SK-N-SH (cell line): ENCODE measurements at regions not wholly inside any gene's neighbourhood (a gene's known extent, or its start where the extent isn't known, plus 50 kb on each side); places are given as distances from the start of the nearest gene placed in this dataset.

Experiments
- CTCF ChIA-PET: fragments of 300-600, 350-600 bp; formaldehyde crosslinking; extraction: SDS; loops from one replicate; lab custom pipeline; 2021; lab: Yijun Ruan, JAX
- POLR2A ChIA-PET: fragments of 350-600 bp; sonication (Branson Sonifier 250); formaldehyde crosslinking; extraction: SDS; loops from one replicate; lab custom pipeline; 2020; ENCODE audit warnings: antibody characterized with exemption, inconsistent platforms; lab: Yijun Ruan, JAX
- DNase-seq: peaks from one replicate; pipeline ENCODE4 v3.0.0; 2012
- H2AFZ ChIP-seq: fragments of 200-600 bp; sonication (generic); 2 replicates; pipeline ENCODE4 v1.8.1; 2016; ENCODE audit warnings: antibody characterized with exemption, mild to moderate bottlenecking, low read depth
- H3F3A ChIP-seq: fragments of 200-600 bp; sonication (generic); replicated peaks from 2 replicates; pipeline ENCODE3; 2016; ENCODE audit warnings: antibody characterized with exemption, mild to moderate bottlenecking; ENCODE audit not compliant: insufficient read depth
- H3K27ac ChIP-seq, 2 experiments: fragments of 200-500 bp in 1 of 2; fragments of 200-600 bp in 1 of 2; sonication (Bioruptor generic) in 1 of 2; sonication (generic), shearing (Covaris generic) in 1 of 2; 2 replicates each; pipeline versions ENCODE4 v1.5.1 to v1.6.1; 2014 to 2016; ENCODE audit warnings: low read depth in 2 of 2, inconsistent platforms in 1 of 2, low read length in 1 of 2, mild to moderate bottlenecking in 1 of 2, mixed read lengths in 1 of 2
- H3K27me3 ChIP-seq: fragments of 200-600 bp; sonication (generic), shearing (Covaris generic); 2 replicates; pipeline ENCODE4 v1.6.1; 2016; ENCODE audit warnings: mixed run types; ENCODE audit not compliant: insufficient read depth
- H3K36me3 ChIP-seq, 2 experiments: fragments of 200-500 bp in 1 of 2; fragments of 200-600 bp in 1 of 2; sonication (Bioruptor generic) in 1 of 2; sonication (generic) in 1 of 2; replicated peaks in 1 of 2; 2 replicates each; pipeline versions ENCODE3 to v1.5.1; 2014 to 2016; ENCODE audit warnings: low read length in 1 of 2, mild to moderate bottlenecking in 1 of 2; ENCODE audit not compliant: insufficient read depth in 2 of 2, control insufficient read depth in 1 of 2
- H3K4me1 ChIP-seq, 2 experiments: fragments of 200-500 bp in 1 of 2; fragments of 200-600 bp in 1 of 2; sonication (Bioruptor generic) in 1 of 2; sonication (generic), shearing (Covaris generic) in 1 of 2; 2 replicates each; pipeline versions ENCODE4 v1.5.1 to v1.6.1; 2014 to 2016; ENCODE audit warnings: low read depth in 1 of 2, low read length in 1 of 2, mixed run types in 1 of 2; ENCODE audit not compliant: insufficient read depth in 2 of 2, control insufficient read depth in 1 of 2
- H3K4me2 ChIP-seq: fragments of 200-600 bp; sonication (generic), shearing (Covaris generic); 2 replicates; pipeline ENCODE4 v1.6.1; 2017; ENCODE audit warnings: mixed run types
- H3K4me3 ChIP-seq, 2 experiments: fragments of 200-500 bp in 1 of 2; fragments of 200-600 bp in 1 of 2; sonication (Bioruptor generic) in 1 of 2; sonication (generic), shearing (Covaris generic) in 1 of 2; 2 replicates each; pipeline versions ENCODE4 v1.5.1 to v1.8.1; 2014 to 2016; ENCODE audit warnings: low read depth in 2 of 2, inconsistent platforms in 1 of 2, low read length in 1 of 2, mild to moderate bottlenecking in 1 of 2, mixed read lengths in 1 of 2, moderate library complexity in 1 of 2
- H3K79me2 ChIP-seq: fragments of 200-600 bp; sonication (generic); 2 replicates; pipeline ENCODE4 v1.8.1; 2017; ENCODE audit warnings: mild to moderate bottlenecking; ENCODE audit not compliant: insufficient read depth
- H3K9ac ChIP-seq: fragments of 200-600 bp; sonication (generic); 2 replicates; pipeline ENCODE4 v1.6.1; 2017; ENCODE audit warnings: mixed run types
- H3K9me2 ChIP-seq: fragments of 200-600 bp; sonication (generic); 2 replicates; pipeline ENCODE4 v1.6.1; 2017; ENCODE audit warnings: mixed run types
- H3K9me3 ChIP-seq: fragments of 200-600 bp; sonication (generic); 2 replicates; pipeline ENCODE4 v1.6.1; 2017; ENCODE audit warnings: mixed run types, mild to moderate bottlenecking, moderate library complexity
- H4K20me1 ChIP-seq: fragments of 200-600 bp; sonication (generic); 2 replicates; pipeline ENCODE4 v1.6.1; 2017; ENCODE audit warnings: mild to moderate bottlenecking, mixed run types; ENCODE audit not compliant: insufficient read depth
- EP300 ChIP-seq, 2 experiments: IDR thresholded peaks; 2 replicates each; pipeline versions ENCODE4 v1.4.0 to v1.6.1; 2012; ENCODE audit warnings: borderline replicate concordance in 1 of 2, low read depth in 1 of 2, low read length in 1 of 2
- EZH2phosphoT487 ChIP-seq: fragments of 200-600 bp; sonication (generic); IDR thresholded peaks from 2 replicates; pipeline ENCODE4 v1.6.1; 2017; ENCODE audit warnings: low read depth, mixed run types, mild to moderate bottlenecking, antibody characterized with exemption, moderate library complexity, borderline replicate concordance
- FOSL2 ChIP-seq: IDR thresholded peaks from 2 replicates; pipeline ENCODE4 v1.4.0; 2012; ENCODE audit warnings: low read depth, mild to moderate bottlenecking, moderate library complexity, borderline replicate concordance
- GABPA ChIP-seq: IDR thresholded peaks from 2 replicates; pipeline ENCODE4 v1.4.0; 2012; ENCODE audit warnings: low read depth, mild to moderate bottlenecking
- JUND ChIP-seq: IDR thresholded peaks from 2 replicates; pipeline ENCODE4 v1.4.0; 2012
- MEF2A ChIP-seq: IDR thresholded peaks from 2 replicates; pipeline ENCODE4 v1.4.0; 2012; ENCODE audit warnings: low read depth, borderline replicate concordance
- RAD21 ChIP-seq: IDR thresholded peaks from 2 replicates; pipeline ENCODE4 v1.6.1; 2012; ENCODE audit warnings: mild to moderate bottlenecking, low read length
- RCOR1 ChIP-seq: fragments of 150-350 bp; IDR thresholded peaks from 2 replicates; pipeline ENCODE4 v1.6.1; 2017; ENCODE audit warnings: antibody characterized with exemption, low read length
- SMC3 ChIP-seq: IDR thresholded peaks from 2 replicates; pipeline ENCODE4 v1.6.1; 2012; ENCODE audit warnings: low read depth, low read length, improper control_type of control experiment
- YY1 ChIP-seq: IDR thresholded peaks from 2 replicates; pipeline ENCODE4 v1.4.0; 2012; ENCODE audit warnings: low read depth, mild to moderate bottlenecking
- WGBS: methylation state at CpG from one replicate; pipeline ENCODE4 v1.1.6; 2017; ENCODE audit warnings: low lambda C conversion rate; 5-methylcytosine and 5-hydroxymethylcytosine counted together
- TF ChIP-seq, protein P1 (sequence below): fragments of 150-350 bp; IDR thresholded peaks from 2 replicates; pipeline ENCODE4 v1.6.1; 2017; ENCODE audit warnings: antibody characterized with exemption, low read length, low read depth, borderline replicate concordance
- TF ChIP-seq, protein P2 (sequence below): IDR thresholded peaks from 2 replicates; pipeline ENCODE4 v1.4.0; 2012; ENCODE audit warnings: low read depth, borderline replicate concordance
- TF ChIP-seq, protein P3 (sequence below): IDR thresholded peaks from 2 replicates; pipeline ENCODE4 v1.4.0; 2012; ENCODE audit warnings: low read depth, borderline replicate concordance

DNA sequence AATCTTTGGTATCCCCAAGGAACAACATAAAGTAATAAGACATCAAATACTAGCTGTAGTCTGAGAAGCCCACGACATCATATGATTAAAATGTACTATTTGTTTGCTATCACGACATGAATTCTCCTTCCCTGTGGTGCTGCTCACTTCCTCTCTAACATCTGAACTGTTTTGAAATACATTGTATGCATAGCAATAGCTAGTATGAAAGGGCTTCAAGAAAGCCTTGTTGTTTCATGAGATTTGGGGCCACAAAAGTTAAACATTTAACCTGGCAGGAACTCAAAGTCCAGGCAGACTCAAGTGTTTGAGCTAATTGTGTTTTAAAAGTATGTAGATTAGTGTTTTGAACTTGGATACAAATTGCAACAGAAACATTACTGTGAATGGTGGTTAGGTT lies 237.4 kb upstream of the PTGER4 start:
- H4K20me1 ChIP-seq, result no peaks in the 10 kb centered on the region
- no peaks in the 10 kb centered on the region for H3K79me2 ChIP-seq
- TF ChIP-seq SMC3 (no peak), YY1 (no peak), EZH2phosphoT487 (no peak), MEF2A (no peak)
- TF ChIP-seq, protein P1, sequence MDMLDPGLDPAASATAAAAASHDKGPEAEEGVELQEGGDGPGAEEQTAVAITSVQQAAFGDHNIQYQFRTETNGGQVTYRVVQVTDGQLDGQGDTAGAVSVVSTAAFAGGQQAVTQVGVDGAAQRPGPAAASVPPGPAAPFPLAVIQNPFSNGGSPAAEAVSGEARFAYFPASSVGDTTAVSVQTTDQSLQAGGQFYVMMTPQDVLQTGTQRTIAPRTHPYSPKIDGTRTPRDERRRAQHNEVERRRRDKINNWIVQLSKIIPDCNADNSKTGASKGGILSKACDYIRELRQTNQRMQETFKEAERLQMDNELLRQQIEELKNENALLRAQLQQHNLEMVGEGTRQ, result no peak
- TF ChIP-seq, protein P2, sequence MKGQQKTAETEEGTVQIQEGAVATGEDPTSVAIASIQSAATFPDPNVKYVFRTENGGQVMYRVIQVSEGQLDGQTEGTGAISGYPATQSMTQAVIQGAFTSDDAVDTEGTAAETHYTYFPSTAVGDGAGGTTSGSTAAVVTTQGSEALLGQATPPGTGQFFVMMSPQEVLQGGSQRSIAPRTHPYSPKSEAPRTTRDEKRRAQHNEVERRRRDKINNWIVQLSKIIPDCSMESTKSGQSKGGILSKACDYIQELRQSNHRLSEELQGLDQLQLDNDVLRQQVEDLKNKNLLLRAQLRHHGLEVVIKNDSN, result no peak
- no peaks in the 10 kb centered on the region for H3K9me2 ChIP-seq
- no peak for DNase-seq
- 0% methylated on average over 2 of the region's 2 CpGs for WGBS
- no peak overlapping the region for H3K9ac ChIP-seq
- no peaks in the 10 kb centered on the region for H3K9me3 ChIP-seq
- H3K4me2 ChIP-seq, result no peak overlapping the region
- ChIA-PET CTCF (interaction anchor here (1.5 kb wide), 1 partner anchor 12 kb away, joined by 3 read pairs; no protein-coding TSS in a partner anchor), POLR2A (no interaction called here)
- no peaks in the 10 kb centered on the region for H3K4me1 ChIP-seq
- no peak overlapping the region for H3K4me3 ChIP-seq
- H3F3A ChIP-seq, result no peaks in the 10 kb centered on the region
- no peaks in the 10 kb centered on the region for H3K36me3 ChIP-seq
- no peak overlapping the region for H3K27ac ChIP-seq
- no peak overlapping the region for H2AFZ ChIP-seq
- no peaks in the 10 kb centered on the region; the same call in 1 of the 2 replicates for H3K27me3 ChIP-seq

DNA sequence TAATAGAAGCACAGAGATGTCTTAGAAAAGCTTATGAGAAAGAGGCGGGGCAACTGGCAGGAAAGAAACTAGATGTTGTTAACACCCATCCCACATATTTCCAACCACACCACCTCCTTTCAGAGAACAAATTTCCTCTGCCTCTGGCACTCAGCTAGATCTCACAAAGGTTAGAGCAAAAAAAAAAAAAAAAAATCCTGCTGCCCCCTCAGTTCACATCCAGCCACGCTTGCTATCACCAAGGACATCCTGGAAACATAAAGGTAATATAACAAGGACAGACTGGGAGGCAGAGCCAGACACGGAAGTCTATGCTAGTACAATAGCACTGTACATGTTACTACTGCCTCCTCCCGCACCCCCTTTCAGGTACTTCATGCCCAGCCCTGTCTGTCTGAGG lies 238.0 kb upstream of the PTGER4 start:
- no peak for DNase-seq
- ChIA-PET POLR2A (no interaction called here), CTCF (interaction anchor here (1.5 kb wide), 1 partner anchor 12 kb away, joined by 3 read pairs; no protein-coding TSS in a partner anchor)
- 14% methylated on average over 4 of the region's 4 CpGs for WGBS
- Histone ChIP-seq H3K27ac (no peak overlapping the region), H3K79me2 (no peaks in the 10 kb centered on the region), H3K9me2 (no peaks in the 10 kb centered on the region), H3F3A (no peaks in the 10 kb centered on the region), H3K4me1 (no peaks in the 10 kb centered on the region), H3K4me2 (no peak overlapping the region), H3K4me3 (no peak overlapping the region), H3K36me3 (no peaks in the 10 kb centered on the region), H4K20me1 (no peaks in the 10 kb centered on the region), H3K9me3 (no peaks in the 10 kb centered on the region), H2AFZ (no peak overlapping the region), H3K9ac (no peak overlapping the region), H3K27me3 (no peaks in the 10 kb centered on the region; the same call in 1 of the 2 replicates)
- no peak for TF ChIP-seq RAD21
- no peak for TF ChIP-seq JUND
- TF ChIP-seq, protein P3, sequence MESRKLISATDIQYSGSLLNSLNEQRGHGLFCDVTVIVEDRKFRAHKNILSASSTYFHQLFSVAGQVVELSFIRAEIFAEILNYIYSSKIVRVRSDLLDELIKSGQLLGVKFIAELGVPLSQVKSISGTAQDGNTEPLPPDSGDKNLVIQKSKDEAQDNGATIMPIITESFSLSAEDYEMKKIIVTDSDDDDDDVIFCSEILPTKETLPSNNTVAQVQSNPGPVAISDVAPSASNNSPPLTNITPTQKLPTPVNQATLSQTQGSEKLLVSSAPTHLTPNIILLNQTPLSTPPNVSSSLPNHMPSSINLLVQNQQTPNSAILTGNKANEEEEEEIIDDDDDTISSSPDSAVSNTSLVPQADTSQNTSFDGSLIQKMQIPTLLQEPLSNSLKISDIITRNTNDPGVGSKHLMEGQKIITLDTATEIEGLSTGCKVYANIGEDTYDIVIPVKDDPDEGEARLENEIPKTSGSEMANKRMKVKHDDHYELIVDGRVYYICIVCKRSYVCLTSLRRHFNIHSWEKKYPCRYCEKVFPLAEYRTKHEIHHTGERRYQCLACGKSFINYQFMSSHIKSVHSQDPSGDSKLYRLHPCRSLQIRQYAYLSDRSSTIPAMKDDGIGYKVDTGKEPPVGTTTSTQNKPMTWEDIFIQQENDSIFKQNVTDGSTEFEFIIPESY, result no peak
- TF ChIP-seq EP300 (IDR thresholded peaks at IDR 0.05; ENCODE audit: borderline replicate concordance in 1 of 2, low read depth in 1 of 2, low read length in 1 of 2), result no peak
- TF ChIP-seq FOSL2, result no peak
- no peak for TF ChIP-seq GABPA
- TF ChIP-seq RCOR1, result no peak
